ENCODE measurements at regions not wholly inside any gene's neighbourhood (a gene's known extent, or its start where the extent isn't known, plus 50 kb on each side); places are given as distances from the start of the nearest gene placed in this dataset.

GRCh38 chr3:178041931-178042330, 494.3 kb upstream of the KCNMB2 start:
- TF ChIP-seq CTCF (IDR thresholded peaks at IDR 0.05; ENCODE audit: low read depth, low read length) = no peak
- no peak overlapping the region for H3K4me3 ChIP-seq (ENCODE audit: low read depth, low read length)

DNA sequence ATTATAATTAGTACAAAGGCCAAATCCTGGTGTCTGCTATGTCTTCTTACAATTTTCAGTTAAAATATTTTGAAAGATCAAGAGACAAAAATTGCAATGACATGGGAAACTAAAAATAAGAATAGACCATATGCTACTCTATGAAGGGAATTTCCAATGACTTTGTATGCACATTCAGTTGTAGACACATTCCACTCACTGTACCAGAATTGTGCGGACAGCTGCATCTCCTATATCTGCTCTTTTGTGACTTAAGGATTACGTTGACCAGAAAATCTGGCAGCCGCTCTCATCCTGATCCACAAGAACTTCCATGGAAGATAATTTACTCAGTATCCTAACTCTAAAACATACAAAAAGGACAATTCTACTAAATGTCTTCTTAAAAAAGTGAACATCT, 493.9 kb upstream of the KCNMB2 start:
- TF ChIP-seq CTCF (IDR thresholded peaks at IDR 0.05; ENCODE audit: low read depth, low read length) = no peak
- no peak overlapping the region for H3K4me3 ChIP-seq (ENCODE audit: low read depth, low read length)

DNA sequence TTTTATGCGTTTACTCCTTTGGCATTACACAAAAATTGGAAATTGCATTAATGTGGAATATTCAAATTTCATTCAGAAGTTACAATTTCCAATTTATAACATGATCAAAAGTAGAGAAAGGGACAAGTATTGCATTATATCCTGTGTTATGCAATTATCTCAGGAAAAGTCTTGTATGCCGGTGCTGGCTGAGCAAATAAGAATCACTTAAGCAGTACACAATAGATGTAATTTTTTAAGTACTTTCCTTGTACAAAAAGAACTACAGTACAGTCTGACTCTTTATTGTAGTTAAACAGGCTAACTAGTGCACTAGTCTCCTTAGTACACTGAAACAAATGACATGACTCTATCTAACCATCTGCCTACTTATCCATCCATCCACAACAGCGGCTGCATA, 493.2 kb upstream of the KCNMB2 start:
- no peak overlapping the region for H3K4me3 ChIP-seq (ENCODE audit: low read depth, low read length)
- TF ChIP-seq CTCF (IDR thresholded peaks at IDR 0.05; ENCODE audit: low read depth, low read length) = no peak

DNA sequence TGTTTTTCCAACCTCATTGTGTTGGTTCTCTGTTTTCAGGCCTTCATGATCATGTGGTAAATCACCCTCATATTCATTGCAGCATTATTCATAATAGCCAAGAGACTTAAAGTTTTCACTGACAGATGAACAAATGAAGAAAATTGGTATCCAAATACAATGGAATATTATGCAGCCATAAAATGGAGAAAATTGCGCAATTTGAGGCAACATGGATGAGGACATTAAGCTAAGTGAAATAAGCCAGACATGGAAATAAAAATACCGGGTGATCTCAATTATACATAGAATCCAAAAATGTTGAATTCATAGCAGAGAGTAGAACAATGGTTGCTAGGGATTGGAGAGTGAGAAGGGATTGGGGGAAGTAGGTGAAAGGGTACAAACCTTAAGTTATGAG, 491.9 kb upstream of the KCNMB2 start:
- TF ChIP-seq CTCF (IDR thresholded peaks at IDR 0.05; ENCODE audit: low read depth, low read length) = no peak
- H3K4me3 ChIP-seq (ENCODE audit: low read depth, low read length) = no peak overlapping the region

GRCh38 chr3:178047496-178047895, 488.7 kb upstream of the KCNMB2 start:
- H3K4me3 ChIP-seq (ENCODE audit: low read depth, low read length) = no peak overlapping the region

GRCh38 chr3:178048768-178049167, 487.5 kb upstream of the KCNMB2 start:
- TF ChIP-seq CTCF (IDR thresholded peaks at IDR 0.05; ENCODE audit: low read depth, low read length) = no peak

More at GRCh38 chr3:178047496-178047895, 488.7 kb upstream of the KCNMB2 start:
- no peak for TF ChIP-seq CTCF (IDR thresholded peaks at IDR 0.05; ENCODE audit: low read depth, low read length)

DNA sequence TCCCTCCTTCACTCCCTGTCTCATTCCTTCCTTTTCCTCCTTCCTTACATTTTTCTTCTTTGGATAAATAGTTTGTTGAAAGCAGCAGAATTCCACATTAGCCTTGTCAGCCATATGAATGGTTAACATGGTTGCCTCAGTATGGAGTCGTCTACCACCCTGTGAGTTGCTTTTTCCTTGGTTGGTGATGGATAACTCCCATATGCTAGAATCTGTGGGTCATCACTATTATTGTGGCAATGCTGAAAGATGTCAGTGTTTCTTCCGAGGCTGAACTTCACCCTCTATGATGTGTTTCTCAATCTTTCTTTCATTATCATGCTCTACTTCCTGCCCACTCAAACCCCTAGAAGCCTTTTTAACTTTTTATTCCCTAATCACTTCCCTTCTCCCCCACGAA, 481.8 kb upstream of the KCNMB2 start:
- TF ChIP-seq CTCF (IDR thresholded peaks at IDR 0.05; ENCODE audit: low read depth, low read length) = no peak
- H3K4me3 ChIP-seq (ENCODE audit: low read depth, low read length) = no peak overlapping the region

More at GRCh38 chr3:178048768-178049167, 487.5 kb upstream of the KCNMB2 start:
- H3K4me3 ChIP-seq (ENCODE audit: low read depth, low read length) = no peak overlapping the region

Measured in WI38 (cell line).